ENCODE measurements at regions not wholly inside any gene's neighbourhood (a gene's known extent, or its start where the extent isn't known, plus 50 kb on each side); places are given as distances from the start of the nearest gene placed in this dataset.

GRCh38 chr12:58177366-58177765 lies 236.0 kb downstream of the ATP23 start:
- Histone ChIP-seq H3K27me3 (replicated peaks; ENCODE audit: control insufficient read depth, insufficient read depth, low read length) (no peaks in the 10 kb centered on the region), H3K36me3 (ENCODE audit: control insufficient read depth, insufficient read depth, low read length) (no peaks in the 10 kb centered on the region), H3K4me3 (replicated peaks; ENCODE audit: low read depth, low read length) (no peak overlapping the region)
- DNase-seq (ENCODE audit: extremely low read depth, insufficient read length), result no peak
- TF ChIP-seq CTCF (IDR thresholded peaks at IDR 0.05; ENCODE audit: insufficient read depth, low read length, poor library complexity, severe bottlenecking), result no peak

- Histone ChIP-seq H3K36me3 (ENCODE audit: control insufficient read depth, insufficient read depth, low read length) (no peaks in the 10 kb centered on the region), H3K4me3 (replicated peaks; ENCODE audit: low read depth, low read length) (no peak overlapping the region), H3K27me3 (replicated peaks; ENCODE audit: control insufficient read depth, insufficient read depth, low read length) (no peaks in the 10 kb centered on the region)
- DNase-seq (ENCODE audit: extremely low read depth, insufficient read length), result no peak
- TF ChIP-seq CTCF (IDR thresholded peaks at IDR 0.05; ENCODE audit: insufficient read depth, low read length, poor library complexity, severe bottlenecking), result no peak
These were observed 242.8 kb downstream of the ATP23 start for GRCh38 chr12:58184212-58184611.

- Histone ChIP-seq H3K27me3 (replicated peaks; ENCODE audit: control insufficient read depth, insufficient read depth, low read length) (no peaks in the 10 kb centered on the region), H3K36me3 (ENCODE audit: control insufficient read depth, insufficient read depth, low read length) (no peaks in the 10 kb centered on the region), H3K4me3 (replicated peaks; ENCODE audit: low read depth, low read length) (no peak overlapping the region)
- DNase-seq (ENCODE audit: extremely low read depth, insufficient read length), result no peak
- TF ChIP-seq CTCF (IDR thresholded peaks at IDR 0.05; ENCODE audit: insufficient read depth, low read length, poor library complexity, severe bottlenecking), result no peak
These were observed 245.0 kb downstream of the ATP23 start for GRCh38 chr12:58186401-58186800.

- TF ChIP-seq CTCF (IDR thresholded peaks at IDR 0.05; ENCODE audit: insufficient read depth, low read length, poor library complexity, severe bottlenecking), result no peak
- Histone ChIP-seq H3K27me3 (replicated peaks; ENCODE audit: control insufficient read depth, insufficient read depth, low read length) (no peaks in the 10 kb centered on the region), H3K36me3 (ENCODE audit: control insufficient read depth, insufficient read depth, low read length) (no peaks in the 10 kb centered on the region), H3K4me3 (replicated peaks; ENCODE audit: low read depth, low read length) (no peak overlapping the region)
- no peak for DNase-seq (ENCODE audit: extremely low read depth, insufficient read length)
These were observed 245.5 kb downstream of the ATP23 start for GRCh38 chr12:58186914-58187313.

- H3K4me3 ChIP-seq (replicated peaks; ENCODE audit: low read depth, low read length), result no peak overlapping the region
- DNase-seq (ENCODE audit: extremely low read depth, insufficient read length), result no peak
- no peaks in the 10 kb centered on the region for H3K27me3 ChIP-seq (replicated peaks; ENCODE audit: control insufficient read depth, insufficient read depth, low read length)
- no peak for TF ChIP-seq CTCF (IDR thresholded peaks at IDR 0.05; ENCODE audit: insufficient read depth, low read length, poor library complexity, severe bottlenecking)
- H3K36me3 ChIP-seq (ENCODE audit: control insufficient read depth, insufficient read depth, low read length), result no peaks in the 10 kb centered on the region
These were observed 247.7 kb downstream of the ATP23 start for GRCh38 chr12:58189030-58189429.

GRCh38 chr12:58189893-58190292 lies 248.5 kb downstream of the ATP23 start:
- H3K27me3 ChIP-seq (replicated peaks; ENCODE audit: control insufficient read depth, insufficient read depth, low read length), result no peaks in the 10 kb centered on the region

More at GRCh38 chr12:58189893-58190292, 248.5 kb downstream of the ATP23 start:
- H3K36me3 ChIP-seq (ENCODE audit: control insufficient read depth, insufficient read depth, low read length), result no peaks in the 10 kb centered on the region
- TF ChIP-seq CTCF (IDR thresholded peaks at IDR 0.05; ENCODE audit: insufficient read depth, low read length, poor library complexity, severe bottlenecking), result no peak
- H3K4me3 ChIP-seq (replicated peaks; ENCODE audit: low read depth, low read length), result no peak overlapping the region
- no peak for DNase-seq (ENCODE audit: extremely low read depth, insufficient read length)

Measured in GM06990 (cell line).